Panc1 (cell line): ENCODE measurements at regions not wholly inside any gene's neighbourhood (a gene's known extent, or its start where the extent isn't known, plus 50 kb on each side); places are given as distances from the start of the nearest gene placed in this dataset.
"Not testable (repeated sequence)": the region's sequence is repeated elsewhere in the genome, so short reads cannot be mapped to it uniquely, and the experiment has no call there.

Experiments
- ATAC-seq: fragments of 200-7000 bp; cut with Tn5 transposase; 2 replicates; pipeline ENCODE4 v1.9.1; 2020; ENCODE audit warnings: mild to moderate bottlenecking, moderate library complexity
- BruUV-seq: library from RNA; stranded (reverse); fragments of 400-500 nt; replicated peaks from 2 replicates; lab custom pipeline; 2021; lab: Mats Ljungman, UMichigan
- CTCF ChIA-PET: fragments of 300-600 bp; sonication (Branson Sonifier 250); formaldehyde crosslinking; loops from one replicate; lab custom pipeline; 2022; ENCODE audit warnings: antibody characterized with exemption; lab: Charles Lee
- POLR2A ChIA-PET: fragments of 300-600 bp; sonication (Branson Sonifier 250); formaldehyde crosslinking; loops from one replicate; lab custom pipeline; 2022; ENCODE audit warnings: antibody characterized with exemption; lab: Charles Lee
- DNase-seq: peaks from one replicate; pipeline ENCODE4 v3.0.0-alpha.2; 2010; ENCODE audit warnings: low read depth, low spot score
- H3K27ac ChIP-seq: 2 replicates; pipeline ENCODE4 v1.5.1; 2011; ENCODE audit warnings: mild to moderate bottlenecking, low read length, inconsistent platforms
- H3K27me3 ChIP-seq: fragments of 200-500 bp; sonication (Bioruptor generic); 2 replicates; pipeline ENCODE4 v1.6.0; 2014; ENCODE audit warnings: low read length, inconsistent platforms; ENCODE audit not compliant: control insufficient read depth, insufficient read depth
- H3K36me3 ChIP-seq: fragments of 200-500 bp; sonication (Bioruptor generic); 2 replicates; pipeline ENCODE4 v1.5.1; 2014; ENCODE audit warnings: inconsistent platforms, mild to moderate bottlenecking, low read length, moderate library complexity; ENCODE audit not compliant: control insufficient read depth, insufficient read depth
- H3K4me1 ChIP-seq: 2 replicates; pipeline ENCODE4 v1.5.1; 2011; ENCODE audit warnings: inconsistent platforms, mild to moderate bottlenecking, low read length, moderate library complexity; ENCODE audit not compliant: control insufficient read depth, insufficient read depth
- H3K4me3 ChIP-seq, 2 experiments: 2 replicates each; pipeline ENCODE4 v1.5.1; 2011 to 2012; ENCODE audit warnings: low read depth in 2 of 2, low read length in 2 of 2, mild to moderate bottlenecking in 2 of 2, inconsistent platforms in 1 of 2, moderate library complexity in 1 of 2
- H3K9me3 ChIP-seq: fragments of 200-500 bp; sonication (Bioruptor generic); 2 replicates; pipeline ENCODE4 v1.5.1; 2014; ENCODE audit warnings: low read depth, mild to moderate bottlenecking, inconsistent platforms, low read length, moderate library complexity; ENCODE audit not compliant: control insufficient read depth, insufficient read depth
- POLR2AphosphoS5 ChIP-seq: IDR thresholded peaks from 2 replicates; pipeline ENCODE4 v1.6.1; 2012; ENCODE audit warnings: mild to moderate bottlenecking, low read depth, low read length, moderate library complexity
- SIN3A ChIP-seq: IDR thresholded peaks from 2 replicates; pipeline ENCODE4 v1.6.1; 2012; ENCODE audit warnings: low read depth, mild to moderate bottlenecking, low read length, moderate library complexity, borderline replicate concordance; ENCODE audit not compliant: insufficient read depth
- TCF7L2 ChIP-seq: IDR thresholded peaks from 2 replicates; pipeline ENCODE4 v1.6.1; 2011; ENCODE audit warnings: mild to moderate bottlenecking, low read depth, low read length, inconsistent platforms
- in situ Hi-C: cut with HindIII; loops from 2 replicates; pipeline ENCODE4 v1.10.0; 2016; ENCODE audit warnings: low sequenced_read_pairs, low pct_unique_long_range_greater_than_20kb
- intact Hi-C: fragments of 100-400 bp; cut with micrococcal nuclease; formaldehyde crosslinking; loops from one replicate; pipeline ENCODE4 v1.10.0; 2022; ENCODE audit not compliant: unreplicated experiment
- TF ChIP-seq, protein P1 (sequence below): fragments of 450-650 bp; IDR thresholded peaks from 2 replicates; pipeline ENCODE4 v1.5.1; 2017; ENCODE audit warnings: mild to moderate bottlenecking
- TF ChIP-seq, protein P2 (sequence below), 2 experiments: IDR thresholded peaks; 2 replicates each; pipeline ENCODE4 v1.6.1; 2011 to 2012; ENCODE audit warnings: low read depth in 2 of 2, control low read depth in 1 of 2, low read length in 1 of 2, mild to moderate bottlenecking in 1 of 2, moderate library complexity in 1 of 2; ENCODE audit not compliant: insufficient read depth in 1 of 2

- POLR2A ChIA-PET, result no interaction called here
- BruUV-seq, result no TSS peak
- in situ Hi-C loops (no loop called here), intact Hi-C loops (no loop called here)
- Histone ChIP-seq H3K4me1 (no peaks in the 10 kb centered on the region), H3K27ac (no peak overlapping the region), H3K27me3 (no peaks in the 10 kb centered on the region), H3K9me3 (no peaks in the 10 kb centered on the region), H3K4me3 (no peak overlapping the region), H3K36me3 (no peaks in the 10 kb centered on the region)
- CTCF ChIA-PET, result no interaction called here
- TF ChIP-seq, protein P1, sequence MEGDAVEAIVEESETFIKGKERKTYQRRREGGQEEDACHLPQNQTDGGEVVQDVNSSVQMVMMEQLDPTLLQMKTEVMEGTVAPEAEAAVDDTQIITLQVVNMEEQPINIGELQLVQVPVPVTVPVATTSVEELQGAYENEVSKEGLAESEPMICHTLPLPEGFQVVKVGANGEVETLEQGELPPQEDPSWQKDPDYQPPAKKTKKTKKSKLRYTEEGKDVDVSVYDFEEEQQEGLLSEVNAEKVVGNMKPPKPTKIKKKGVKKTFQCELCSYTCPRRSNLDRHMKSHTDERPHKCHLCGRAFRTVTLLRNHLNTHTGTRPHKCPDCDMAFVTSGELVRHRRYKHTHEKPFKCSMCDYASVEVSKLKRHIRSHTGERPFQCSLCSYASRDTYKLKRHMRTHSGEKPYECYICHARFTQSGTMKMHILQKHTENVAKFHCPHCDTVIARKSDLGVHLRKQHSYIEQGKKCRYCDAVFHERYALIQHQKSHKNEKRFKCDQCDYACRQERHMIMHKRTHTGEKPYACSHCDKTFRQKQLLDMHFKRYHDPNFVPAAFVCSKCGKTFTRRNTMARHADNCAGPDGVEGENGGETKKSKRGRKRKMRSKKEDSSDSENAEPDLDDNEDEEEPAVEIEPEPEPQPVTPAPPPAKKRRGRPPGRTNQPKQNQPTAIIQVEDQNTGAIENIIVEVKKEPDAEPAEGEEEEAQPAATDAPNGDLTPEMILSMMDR, result no peak
- TF ChIP-seq TCF7L2 (no peak), POLR2AphosphoS5 (no peak), SIN3A (no peak)
- TF ChIP-seq, protein P2, sequence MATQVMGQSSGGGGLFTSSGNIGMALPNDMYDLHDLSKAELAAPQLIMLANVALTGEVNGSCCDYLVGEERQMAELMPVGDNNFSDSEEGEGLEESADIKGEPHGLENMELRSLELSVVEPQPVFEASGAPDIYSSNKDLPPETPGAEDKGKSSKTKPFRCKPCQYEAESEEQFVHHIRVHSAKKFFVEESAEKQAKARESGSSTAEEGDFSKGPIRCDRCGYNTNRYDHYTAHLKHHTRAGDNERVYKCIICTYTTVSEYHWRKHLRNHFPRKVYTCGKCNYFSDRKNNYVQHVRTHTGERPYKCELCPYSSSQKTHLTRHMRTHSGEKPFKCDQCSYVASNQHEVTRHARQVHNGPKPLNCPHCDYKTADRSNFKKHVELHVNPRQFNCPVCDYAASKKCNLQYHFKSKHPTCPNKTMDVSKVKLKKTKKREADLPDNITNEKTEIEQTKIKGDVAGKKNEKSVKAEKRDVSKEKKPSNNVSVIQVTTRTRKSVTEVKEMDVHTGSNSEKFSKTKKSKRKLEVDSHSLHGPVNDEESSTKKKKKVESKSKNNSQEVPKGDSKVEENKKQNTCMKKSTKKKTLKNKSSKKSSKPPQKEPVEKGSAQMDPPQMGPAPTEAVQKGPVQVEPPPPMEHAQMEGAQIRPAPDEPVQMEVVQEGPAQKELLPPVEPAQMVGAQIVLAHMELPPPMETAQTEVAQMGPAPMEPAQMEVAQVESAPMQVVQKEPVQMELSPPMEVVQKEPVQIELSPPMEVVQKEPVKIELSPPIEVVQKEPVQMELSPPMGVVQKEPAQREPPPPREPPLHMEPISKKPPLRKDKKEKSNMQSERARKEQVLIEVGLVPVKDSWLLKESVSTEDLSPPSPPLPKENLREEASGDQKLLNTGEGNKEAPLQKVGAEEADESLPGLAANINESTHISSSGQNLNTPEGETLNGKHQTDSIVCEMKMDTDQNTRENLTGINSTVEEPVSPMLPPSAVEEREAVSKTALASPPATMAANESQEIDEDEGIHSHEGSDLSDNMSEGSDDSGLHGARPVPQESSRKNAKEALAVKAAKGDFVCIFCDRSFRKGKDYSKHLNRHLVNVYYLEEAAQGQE (IDR thresholded peaks at IDR 0.05; ENCODE audit: insufficient read depth in 1 of 2, low read depth in 2 of 2, low read length in 1 of 2), result no peak
- no peak for ATAC-seq
- no peak for DNase-seq
These were observed 254.7 kb upstream of the PTBP2 start for GRCh38 chr1:96466842-96467241.

GRCh38 chr1:96469726-96470125 is 251.9 kb upstream of the PTBP2 start:
- H3K27me3 ChIP-seq, DNase-seq, H3K9me3 ChIP-seq, in situ Hi-C loops, POLR2A ChIA-PET, H3K27ac ChIP-seq, H3K4me1 ChIP-seq, intact Hi-C loops, H3K36me3 ChIP-seq, CTCF ChIA-PET, H3K4me3 ChIP-seq, ATAC-seq, BruUV-seq: not testable (repeated sequence)

DNA sequence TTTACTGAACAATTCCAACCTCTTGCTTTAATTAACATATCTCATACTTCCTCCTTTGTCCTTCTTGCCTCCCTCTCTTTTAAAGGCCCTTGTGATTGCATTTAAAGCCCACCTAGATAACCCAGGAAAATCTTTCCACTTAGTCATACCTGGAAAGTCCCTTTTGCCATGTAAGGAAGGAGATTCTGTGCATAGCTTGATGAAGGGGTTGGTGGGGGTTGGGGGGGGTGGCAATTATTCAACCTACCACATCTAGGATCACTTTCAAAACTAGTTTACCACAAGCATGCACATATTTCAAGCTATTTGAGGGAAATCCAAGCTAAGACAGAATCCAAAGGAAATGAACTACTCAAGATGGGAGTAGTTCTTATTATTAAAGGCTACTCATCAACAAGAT is 249.1 kb upstream of the PTBP2 start:
- no peaks in the 10 kb centered on the region for H3K27me3 ChIP-seq
- TF ChIP-seq SIN3A (no peak), POLR2AphosphoS5 (no peak), TCF7L2 (no peak)
- TF ChIP-seq, protein P1, result no peak
- TF ChIP-seq, protein P2 (IDR thresholded peaks at IDR 0.05; ENCODE audit: insufficient read depth in 1 of 2, low read depth in 2 of 2, low read length in 1 of 2), result no peak

More for the DNA sequence above, 249.1 kb upstream of the PTBP2 start:
- POLR2A ChIA-PET, result no interaction called here
- ATAC-seq (no peak), DNase-seq (no peak)
- Histone ChIP-seq H3K9me3 (no peaks in the 10 kb centered on the region), H3K27ac (no peak overlapping the region), H3K4me3 (no peak overlapping the region), H3K4me1 (no peaks in the 10 kb centered on the region), H3K36me3 (no peaks in the 10 kb centered on the region)
- CTCF ChIA-PET, result no interaction called here
- intact Hi-C loops, result no loop called here
- in situ Hi-C loops, result no loop called here
- BruUV-seq, result no TSS peak
